IMR-90 (cell line): ENCODE measurements at regions not wholly inside any gene's neighbourhood (a gene's known extent, or its start where the extent isn't known, plus 50 kb on each side); places are given as distances from the start of the nearest gene placed in this dataset.

Experiments
- ATAC-seq: fragments of 200-7000 bp; cut with Tn5 transposase; 2 replicates; pipeline ENCODE4 v1.9.1; 2020; ENCODE audit warnings: low read depth, mild to moderate bottlenecking, moderate library complexity
- BruUV-seq: library from RNA; stranded (reverse); fragments of 400-500 nt; replicated peaks from 2 replicates; lab custom pipeline; 2021; lab: Mats Ljungman, UMichigan
- CTCF ChIA-PET: fragments of 300-600 bp; formaldehyde crosslinking; extraction: SDS; loops from one replicate; lab custom pipeline; 2021; ENCODE audit warnings: antibody characterized with exemption; lab: Yijun Ruan, JAX
- POLR2A ChIA-PET: fragments of 300-600 bp; sonication (Branson Sonifier 250); formaldehyde crosslinking; loops from one replicate; lab custom pipeline; 2022; ENCODE audit warnings: antibody characterized with exemption; ENCODE audit not compliant: unreplicated experiment; lab: Charles Lee
- DNase-seq: peaks from one replicate; pipeline ENCODE4 v3.0.0; 2013
- H2AFZ ChIP-seq: replicated peaks from 2 replicates; pipeline ENCODE3; 2013; ENCODE audit warnings: low read length, mild to moderate bottlenecking; ENCODE audit not compliant: poor library complexity
- H2AK5ac ChIP-seq: 2 replicates; pipeline ENCODE4 v1.6.1; 2013; ENCODE audit warnings: low read depth, low read length, inconsistent platforms
- H2AK9ac ChIP-seq: replicated peaks from 2 replicates; pipeline ENCODE3; 2013; ENCODE audit warnings: mild to moderate bottlenecking, low read depth, low read length, moderate library complexity; ENCODE audit not compliant: poor library complexity
- H2BK120ac ChIP-seq: 2 replicates; pipeline ENCODE4 v1.6.1; 2013; ENCODE audit warnings: low read depth, low read length, inconsistent platforms
- H2BK15ac ChIP-seq: 3 replicates; pipeline ENCODE4 v1.6.1; 2013; ENCODE audit warnings: low read depth, low read length, inconsistent platforms
- H2BK20ac ChIP-seq: 2 replicates; pipeline ENCODE4 v1.6.1; 2013; ENCODE audit warnings: low read depth, mild to moderate bottlenecking, inconsistent platforms, low read length, moderate library complexity
- H2BK5ac ChIP-seq: 2 replicates; pipeline ENCODE4 v1.6.1; 2013; ENCODE audit warnings: mild to moderate bottlenecking, low read depth, low read length, inconsistent platforms; ENCODE audit not compliant: poor library complexity, severe bottlenecking
- H3K14ac ChIP-seq: replicated peaks from 2 replicates; pipeline ENCODE4 v1.6.1; 2013; ENCODE audit warnings: low read depth, low read length, inconsistent platforms
- H3K18ac ChIP-seq: 2 replicates; pipeline ENCODE4 v1.6.1; 2013; ENCODE audit warnings: low read depth, low read length, control low read depth
- H3K23ac ChIP-seq: 2 replicates; pipeline ENCODE4 v1.6.1; 2013; ENCODE audit warnings: low read depth, low read length, inconsistent platforms
- H3K27ac ChIP-seq: 2 replicates; pipeline ENCODE4 v1.5.1; 2013; ENCODE audit warnings: mild to moderate bottlenecking, control low read depth, low read length; ENCODE audit not compliant: insufficient read depth
- H3K27me3 ChIP-seq: 2 replicates; pipeline ENCODE4 v1.6.1; 2013; ENCODE audit warnings: low read length; ENCODE audit not compliant: control insufficient read depth, insufficient read depth
- H3K36me3 ChIP-seq: 2 replicates; pipeline ENCODE4 v1.6.1; 2013; ENCODE audit warnings: low read length, mixed read lengths; ENCODE audit not compliant: control insufficient read depth, insufficient read depth
- H3K4ac ChIP-seq: 2 replicates; pipeline ENCODE4 v1.6.1; 2013; ENCODE audit warnings: low read depth, low read length, inconsistent platforms
- H3K4me1 ChIP-seq: 2 replicates; pipeline ENCODE4 v1.6.1; 2013; ENCODE audit warnings: low read length, mixed read lengths; ENCODE audit not compliant: control insufficient read depth, insufficient read depth
- H3K4me2 ChIP-seq: 2 replicates; pipeline ENCODE4 v1.6.1; 2013; ENCODE audit warnings: low read depth, mild to moderate bottlenecking, control low read depth, low read length, moderate library complexity
- H3K4me3 ChIP-seq: 2 replicates; pipeline ENCODE4 v1.5.1; 2013; ENCODE audit warnings: low read depth, mild to moderate bottlenecking, control low read depth, low read length, moderate library complexity; ENCODE audit not compliant: insufficient read depth
- H3K56ac ChIP-seq: 2 replicates; pipeline ENCODE4 v1.6.1; 2013; ENCODE audit warnings: low read length, inconsistent platforms; ENCODE audit not compliant: insufficient read depth; ENCODE audit errors: extremely low read depth
- H3K79me1 ChIP-seq, 2 experiments: 2 replicates each; pipeline ENCODE4 v1.6.1; 2013; ENCODE audit warnings: low read length in 2 of 2, inconsistent platforms in 1 of 2, low read depth in 1 of 2
- H3K9ac ChIP-seq: 2 replicates; pipeline ENCODE4 v1.6.1; 2013; ENCODE audit warnings: low read depth, low read length, control low read depth
- H3K9me1 ChIP-seq: 2 replicates; pipeline ENCODE4 v1.6.1; 2013; ENCODE audit warnings: low read length, inconsistent platforms; ENCODE audit not compliant: insufficient read depth
- H3K9me3 ChIP-seq: 2 replicates; pipeline ENCODE4 v1.6.1; 2013; ENCODE audit warnings: low read length; ENCODE audit not compliant: control insufficient read depth, insufficient read depth
- H4K20me1 ChIP-seq: 2 replicates; pipeline ENCODE4 v1.6.1; 2013; ENCODE audit warnings: low read length, inconsistent platforms; ENCODE audit not compliant: insufficient read depth
- H4K5ac ChIP-seq: 2 replicates; pipeline ENCODE4 v1.6.1; 2013; ENCODE audit warnings: mild to moderate bottlenecking, low read depth, low read length, control low read depth
- H4K8ac ChIP-seq, 2 experiments: 2 replicates each; pipeline ENCODE4 v1.6.1; 2013; ENCODE audit warnings: low read depth in 2 of 2, low read length in 2 of 2, control low read depth in 1 of 2, inconsistent platforms in 1 of 2
- H4K91ac ChIP-seq: 2 replicates; pipeline ENCODE4 v1.6.1; 2013; ENCODE audit warnings: low read depth, low read length, inconsistent platforms; ENCODE audit not compliant: insufficient read depth
- BHLHE40 ChIP-seq: fragments of 150-350 bp; IDR thresholded peaks from 2 replicates; pipeline ENCODE4 v1.6.1; 2016; ENCODE audit warnings: mild to moderate bottlenecking, low read depth, low read length
- CEBPB ChIP-seq: IDR thresholded peaks from 2 replicates; pipeline ENCODE4 v1.6.1; 2012; ENCODE audit warnings: low read depth, low read length, improper control_type of control experiment
- CHD1 ChIP-seq: IDR thresholded peaks from 2 replicates; pipeline ENCODE4 v1.6.1; 2012; ENCODE audit warnings: low read depth, low read length, improper control_type of control experiment
- FOS ChIP-seq: fragments of 150-350 bp; IDR thresholded peaks from 2 replicates; pipeline ENCODE4 v1.6.1; 2016; ENCODE audit warnings: low read depth, low read length
- MAFK ChIP-seq: IDR thresholded peaks from 2 replicates; pipeline ENCODE4 v1.6.1; 2012; ENCODE audit warnings: low read depth, low read length, improper control_type of control experiment
- MXI1 ChIP-seq: IDR thresholded peaks from 2 replicates; pipeline ENCODE4 v1.6.1; 2012; ENCODE audit warnings: low read depth, mild to moderate bottlenecking, low read length, moderate library complexity, borderline replicate concordance
- POLR2A ChIP-seq: IDR thresholded peaks from 2 replicates; pipeline ENCODE4 v1.6.1; 2012; ENCODE audit warnings: mild to moderate bottlenecking, low read depth, low read length
- RAD21 ChIP-seq: IDR thresholded peaks from 2 replicates; pipeline ENCODE4 v1.6.1; 2012; ENCODE audit warnings: low read length, improper control_type of control experiment
- RFX5 ChIP-seq: IDR thresholded peaks from 2 replicates; pipeline ENCODE4 v1.8.0; 2012; ENCODE audit warnings: low read depth, mild to moderate bottlenecking, low read length, moderate library complexity
- SMC3 ChIP-seq: fragments of 150-350 bp; IDR thresholded peaks from 2 replicates; pipeline ENCODE4 v1.6.1; 2016; ENCODE audit warnings: low read depth, mild to moderate bottlenecking, antibody characterized with exemption, low read length, moderate library complexity
- WGBS, 2 experiments: methylation state at CpG; one replicate each; pipeline versions ENCODE4 v1.1.5 to v1.1.7; 2013; ENCODE audit warnings: missing lambda C conversion rate in 2 of 2; ENCODE audit not compliant: insufficient read length in 1 of 2; ENCODE audit errors: extremely low coverage in 2 of 2; 5-methylcytosine and 5-hydroxymethylcytosine counted together
- dilution Hi-C: fragments of 300-500 bp; cut with HindIII; formaldehyde crosslinking; loops from one replicate; pipeline ENCODE4 v1.14.3; 2018; ENCODE audit warnings: low sequenced_read_pairs; ENCODE audit not compliant: unreplicated experiment
- in situ Hi-C: fragments of 300-500 bp; cut with MboI; formaldehyde crosslinking; loops from 3 replicates; pipeline ENCODE4 v1.14.3; 2019; ENCODE audit warnings: low sequenced_read_pairs, inconsistent platforms, mixed read lengths
- intact Hi-C: fragments of 100-400 bp; cut with micrococcal nuclease; formaldehyde crosslinking; loops from 2 replicates; pipeline ENCODE4 v1.10.0; 2022
- TF ChIP-seq, protein P1 (sequence below): conservative IDR thresholded peaks from 2 replicates; pipeline ENCODE4 v1.5.1; 2012; ENCODE audit warnings: mild to moderate bottlenecking, low read depth, low read length, improper control_type of control experiment

DNA sequence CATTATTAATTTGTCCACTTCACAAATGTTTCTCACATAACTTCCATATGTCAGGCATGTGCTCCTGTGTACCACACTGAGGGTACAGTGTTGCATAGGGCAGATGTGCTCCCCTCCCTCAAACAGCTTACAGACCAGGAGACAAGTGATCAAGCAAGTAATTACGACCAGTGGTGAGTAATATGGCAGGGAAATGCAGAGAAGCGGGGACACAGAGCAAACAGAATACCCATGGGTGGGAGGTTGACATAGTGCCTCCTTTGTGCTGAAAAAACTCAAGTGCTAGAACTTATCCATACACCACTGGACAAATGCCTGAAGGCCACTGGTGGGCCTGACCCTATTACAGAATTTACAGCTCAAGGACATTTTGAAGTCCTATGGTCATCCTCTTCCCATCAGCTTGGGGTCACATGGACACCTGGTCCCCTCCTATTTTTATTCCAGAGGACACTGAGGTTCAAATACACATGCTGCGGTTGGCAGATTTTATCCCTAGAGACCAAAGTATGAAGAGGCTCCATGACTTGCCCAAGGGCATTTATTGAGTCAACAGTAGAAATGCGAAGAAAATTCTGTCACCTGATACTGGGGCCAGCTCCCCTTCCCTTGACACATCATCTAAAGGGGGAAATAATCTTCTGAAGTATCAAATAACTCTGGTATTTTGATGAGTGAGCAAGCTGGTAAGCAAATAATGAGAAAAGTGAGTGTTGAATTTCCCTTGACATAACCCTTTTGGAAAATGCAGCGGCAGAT lies 116.6 kb downstream of the QRSL1 start:
- no peak overlapping the region for H3K56ac ChIP-seq
- no peaks in the 10 kb centered on the region for H3K79me1 ChIP-seq
- ChIA-PET CTCF (interaction anchor here (0.6 kb wide), 1 partner anchor 248 kb away, joined by 3 read pairs; no protein-coding TSS in a partner anchor), POLR2A (no interaction called here)
- in situ Hi-C loops (no loop called here), dilution Hi-C loops (no loop called here), intact Hi-C loops (no loop called here)
- no peak overlapping the region for H3K4ac ChIP-seq
- H2AK9ac ChIP-seq = no peak overlapping the region
- no peak overlapping the region for H4K8ac ChIP-seq
- H2AFZ ChIP-seq = no peak overlapping the region
- no CpG with 5 or more reads among the region's 5 CpGs for WGBS, 2 experiments
- no peaks in the 10 kb centered on the region for H3K36me3 ChIP-seq
- H3K9me1 ChIP-seq = no peaks in the 10 kb centered on the region; the same call in 1 of the 2 replicates
- no peak overlapping the region for H3K23ac ChIP-seq
- no peak overlapping the region for H3K4me2 ChIP-seq
- H2BK5ac ChIP-seq = no peak overlapping the region
- no peak overlapping the region for H3K14ac ChIP-seq
- H2BK120ac ChIP-seq = no peak overlapping the region
- H3K9ac ChIP-seq = no peak overlapping the region
- no peak overlapping the region for H4K5ac ChIP-seq
- no peak overlapping the region for H3K4me3 ChIP-seq
- H4K20me1 ChIP-seq = no peaks in the 10 kb centered on the region
- DNase-seq = peak; percentile 6
- no peak overlapping the region for H2BK20ac ChIP-seq
- TF ChIP-seq CHD1 (no peak), FOS (no peak), POLR2A (no peak), BHLHE40 (no peak), MXI1 (no peak), CEBPB (no peak), RFX5 (no peak), SMC3 (no peak), RAD21 (no peak), MAFK (no peak)
- TF ChIP-seq, protein P1, sequence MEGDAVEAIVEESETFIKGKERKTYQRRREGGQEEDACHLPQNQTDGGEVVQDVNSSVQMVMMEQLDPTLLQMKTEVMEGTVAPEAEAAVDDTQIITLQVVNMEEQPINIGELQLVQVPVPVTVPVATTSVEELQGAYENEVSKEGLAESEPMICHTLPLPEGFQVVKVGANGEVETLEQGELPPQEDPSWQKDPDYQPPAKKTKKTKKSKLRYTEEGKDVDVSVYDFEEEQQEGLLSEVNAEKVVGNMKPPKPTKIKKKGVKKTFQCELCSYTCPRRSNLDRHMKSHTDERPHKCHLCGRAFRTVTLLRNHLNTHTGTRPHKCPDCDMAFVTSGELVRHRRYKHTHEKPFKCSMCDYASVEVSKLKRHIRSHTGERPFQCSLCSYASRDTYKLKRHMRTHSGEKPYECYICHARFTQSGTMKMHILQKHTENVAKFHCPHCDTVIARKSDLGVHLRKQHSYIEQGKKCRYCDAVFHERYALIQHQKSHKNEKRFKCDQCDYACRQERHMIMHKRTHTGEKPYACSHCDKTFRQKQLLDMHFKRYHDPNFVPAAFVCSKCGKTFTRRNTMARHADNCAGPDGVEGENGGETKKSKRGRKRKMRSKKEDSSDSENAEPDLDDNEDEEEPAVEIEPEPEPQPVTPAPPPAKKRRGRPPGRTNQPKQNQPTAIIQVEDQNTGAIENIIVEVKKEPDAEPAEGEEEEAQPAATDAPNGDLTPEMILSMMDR = no peak
- ATAC-seq = no peak; the same call in 1 of the 2 replicates
- peak overlapping the region; percentile 15; the same call in 1 of the 2 replicates for H4K91ac ChIP-seq
- no peaks in the 10 kb centered on the region for H3K27me3 ChIP-seq
- no TSS peak for BruUV-seq
- H3K9me3 ChIP-seq = no peaks in the 10 kb centered on the region
- no peak overlapping the region for H3K18ac ChIP-seq
- no peak overlapping the region for H3K27ac ChIP-seq
- no peak overlapping the region; the same call in 1 of the 2 replicates for H2AK5ac ChIP-seq
- H2BK15ac ChIP-seq = no peak overlapping the region
- H3K4me1 ChIP-seq = no peaks in the 10 kb centered on the region; the same call in 1 of the 2 replicates
